ENCODE measurements at regions not wholly inside any gene's neighbourhood (a gene's known extent, or its start where the extent isn't known, plus 50 kb on each side); places are given as distances from the start of the nearest gene placed in this dataset.

DNA sequence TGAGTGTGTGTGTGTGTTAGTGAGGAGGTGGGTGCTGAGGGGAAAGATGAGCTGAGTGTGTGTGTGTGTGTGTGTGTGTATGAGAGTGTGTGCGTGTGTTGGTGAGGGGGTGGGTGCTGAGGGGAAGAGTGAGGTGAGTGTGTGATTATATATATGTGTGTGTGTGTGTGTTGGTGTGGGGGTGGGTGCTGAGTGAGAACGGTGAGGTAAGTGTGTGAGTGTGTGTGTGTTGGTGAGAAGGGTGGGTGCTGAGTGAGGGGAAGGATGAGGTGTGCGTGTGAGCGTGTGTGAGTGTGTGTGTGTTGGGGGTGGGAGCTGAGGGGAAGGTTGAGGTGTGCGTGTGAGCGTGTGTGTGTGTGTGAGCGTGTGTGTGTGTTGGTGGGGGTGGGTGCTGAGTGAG is 322.0 kb upstream of the NT5C1B start:
- TF ChIP-seq, protein P1, sequence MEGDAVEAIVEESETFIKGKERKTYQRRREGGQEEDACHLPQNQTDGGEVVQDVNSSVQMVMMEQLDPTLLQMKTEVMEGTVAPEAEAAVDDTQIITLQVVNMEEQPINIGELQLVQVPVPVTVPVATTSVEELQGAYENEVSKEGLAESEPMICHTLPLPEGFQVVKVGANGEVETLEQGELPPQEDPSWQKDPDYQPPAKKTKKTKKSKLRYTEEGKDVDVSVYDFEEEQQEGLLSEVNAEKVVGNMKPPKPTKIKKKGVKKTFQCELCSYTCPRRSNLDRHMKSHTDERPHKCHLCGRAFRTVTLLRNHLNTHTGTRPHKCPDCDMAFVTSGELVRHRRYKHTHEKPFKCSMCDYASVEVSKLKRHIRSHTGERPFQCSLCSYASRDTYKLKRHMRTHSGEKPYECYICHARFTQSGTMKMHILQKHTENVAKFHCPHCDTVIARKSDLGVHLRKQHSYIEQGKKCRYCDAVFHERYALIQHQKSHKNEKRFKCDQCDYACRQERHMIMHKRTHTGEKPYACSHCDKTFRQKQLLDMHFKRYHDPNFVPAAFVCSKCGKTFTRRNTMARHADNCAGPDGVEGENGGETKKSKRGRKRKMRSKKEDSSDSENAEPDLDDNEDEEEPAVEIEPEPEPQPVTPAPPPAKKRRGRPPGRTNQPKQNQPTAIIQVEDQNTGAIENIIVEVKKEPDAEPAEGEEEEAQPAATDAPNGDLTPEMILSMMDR (IDR thresholded peaks at IDR 0.05; ENCODE audit: low read depth, low read length, missing input control): no peak
- TF ChIP-seq, protein P2, sequence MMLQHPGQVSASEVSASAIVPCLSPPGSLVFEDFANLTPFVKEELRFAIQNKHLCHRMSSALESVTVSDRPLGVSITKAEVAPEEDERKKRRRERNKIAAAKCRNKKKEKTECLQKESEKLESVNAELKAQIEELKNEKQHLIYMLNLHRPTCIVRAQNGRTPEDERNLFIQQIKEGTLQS (IDR thresholded peaks at IDR 0.05): no peak
- TF ChIP-seq RAD21 (IDR thresholded peaks at IDR 0.05): no peak
- TF ChIP-seq, protein P3, sequence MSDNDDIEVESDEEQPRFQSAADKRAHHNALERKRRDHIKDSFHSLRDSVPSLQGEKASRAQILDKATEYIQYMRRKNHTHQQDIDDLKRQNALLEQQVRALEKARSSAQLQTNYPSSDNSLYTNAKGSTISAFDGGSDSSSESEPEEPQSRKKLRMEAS (IDR thresholded peaks at IDR 0.05): no peak
- TF ChIP-seq, protein P4, sequence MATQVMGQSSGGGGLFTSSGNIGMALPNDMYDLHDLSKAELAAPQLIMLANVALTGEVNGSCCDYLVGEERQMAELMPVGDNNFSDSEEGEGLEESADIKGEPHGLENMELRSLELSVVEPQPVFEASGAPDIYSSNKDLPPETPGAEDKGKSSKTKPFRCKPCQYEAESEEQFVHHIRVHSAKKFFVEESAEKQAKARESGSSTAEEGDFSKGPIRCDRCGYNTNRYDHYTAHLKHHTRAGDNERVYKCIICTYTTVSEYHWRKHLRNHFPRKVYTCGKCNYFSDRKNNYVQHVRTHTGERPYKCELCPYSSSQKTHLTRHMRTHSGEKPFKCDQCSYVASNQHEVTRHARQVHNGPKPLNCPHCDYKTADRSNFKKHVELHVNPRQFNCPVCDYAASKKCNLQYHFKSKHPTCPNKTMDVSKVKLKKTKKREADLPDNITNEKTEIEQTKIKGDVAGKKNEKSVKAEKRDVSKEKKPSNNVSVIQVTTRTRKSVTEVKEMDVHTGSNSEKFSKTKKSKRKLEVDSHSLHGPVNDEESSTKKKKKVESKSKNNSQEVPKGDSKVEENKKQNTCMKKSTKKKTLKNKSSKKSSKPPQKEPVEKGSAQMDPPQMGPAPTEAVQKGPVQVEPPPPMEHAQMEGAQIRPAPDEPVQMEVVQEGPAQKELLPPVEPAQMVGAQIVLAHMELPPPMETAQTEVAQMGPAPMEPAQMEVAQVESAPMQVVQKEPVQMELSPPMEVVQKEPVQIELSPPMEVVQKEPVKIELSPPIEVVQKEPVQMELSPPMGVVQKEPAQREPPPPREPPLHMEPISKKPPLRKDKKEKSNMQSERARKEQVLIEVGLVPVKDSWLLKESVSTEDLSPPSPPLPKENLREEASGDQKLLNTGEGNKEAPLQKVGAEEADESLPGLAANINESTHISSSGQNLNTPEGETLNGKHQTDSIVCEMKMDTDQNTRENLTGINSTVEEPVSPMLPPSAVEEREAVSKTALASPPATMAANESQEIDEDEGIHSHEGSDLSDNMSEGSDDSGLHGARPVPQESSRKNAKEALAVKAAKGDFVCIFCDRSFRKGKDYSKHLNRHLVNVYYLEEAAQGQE (IDR thresholded peaks at IDR 0.05): no peak
- no peak for TF ChIP-seq EGR1 (IDR thresholded peaks at IDR 0.05; ENCODE audit: low read depth in 2 of 2)

Measured in liver (tissue), 3 donors.